ENCODE measurements at regions not wholly inside any gene's neighbourhood (a gene's known extent, or its start where the extent isn't known, plus 50 kb on each side); places are given as distances from the start of the nearest gene placed in this dataset.

DNA sequence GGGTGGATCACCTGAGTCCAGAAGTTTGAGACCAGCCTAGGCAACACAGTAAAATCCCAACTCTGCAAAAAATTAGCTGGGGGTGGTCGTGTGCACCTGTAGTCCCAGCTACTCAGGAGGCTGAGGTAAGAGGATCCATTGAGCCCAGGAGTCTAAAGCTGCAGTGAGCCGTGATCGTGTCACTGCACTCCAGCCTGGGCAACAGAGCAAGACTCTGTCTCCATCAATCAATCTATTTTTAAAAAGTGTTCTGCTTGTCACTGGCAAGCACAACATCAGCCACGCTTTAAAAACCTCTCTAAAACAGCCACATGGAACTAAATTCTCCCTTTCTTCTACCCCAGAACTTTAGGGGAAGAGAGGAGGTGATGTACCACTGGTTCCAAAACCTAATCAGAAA lies 131.6 kb upstream of the RREB1 start:
- TF ChIP-seq CTCF (conservative IDR thresholded peaks at IDR 0.05; ENCODE audit: low read length) (no peak), EZH2phosphoT487 (IDR thresholded peaks at IDR 0.05; ENCODE audit: borderline replicate concordance, low read depth, low read length) (no peak)
